Liver (tissue), 8 donors: ENCODE measurements at regions not wholly inside any gene's neighbourhood (a gene's known extent, or its start where the extent isn't known, plus 50 kb on each side); places are given as distances from the start of the nearest gene placed in this dataset.

Source experiments
- DNase-seq: peaks from one replicate; pipeline ENCODE4 v3.0.0-alpha.2; 2017; ENCODE audit warnings: low spot score
- H3K27ac ChIP-seq, 2 donors: one replicate each; pipeline ENCODE4 v1.7.0; 2013; ENCODE audit warnings: inconsistent platforms in 2 of 2, low read length in 2 of 2, control low read depth in 1 of 2, low read depth in 1 of 2, mild to moderate bottlenecking in 1 of 2
- H3K27me3 ChIP-seq, 4 donors: one replicate each; pipeline versions ENCODE4 v1.6.1 to v1.7.0; 2013; ENCODE audit warnings: low read length in 3 of 4, inconsistent platforms in 1 of 4, mild to moderate bottlenecking in 1 of 4, moderate library complexity in 1 of 4; ENCODE audit not compliant: control insufficient read depth in 4 of 4, insufficient read depth in 4 of 4
- H3K36me3 ChIP-seq, 4 donors: one replicate each; pipeline versions ENCODE4 v1.6.1 to v1.7.0; 2013; ENCODE audit warnings: low read length in 3 of 4, mild to moderate bottlenecking in 3 of 4, low read depth in 1 of 4, moderate library complexity in 1 of 4; ENCODE audit not compliant: control insufficient read depth in 4 of 4, insufficient read depth in 3 of 4
- H3K4me1 ChIP-seq, 4 donors: one replicate each; pipeline versions ENCODE4 v1.6.1 to v1.7.0; 2013; ENCODE audit warnings: low read length in 3 of 4, mild to moderate bottlenecking in 3 of 4, moderate library complexity in 1 of 4; ENCODE audit not compliant: control insufficient read depth in 4 of 4, insufficient read depth in 4 of 4
- H3K4me3 ChIP-seq, 3 donors: one replicate each; pipeline versions ENCODE4 v1.6.1 to v1.7.0; 2013; ENCODE audit warnings: low read length in 3 of 3, control low read depth in 1 of 3, low read depth in 1 of 3, mild to moderate bottlenecking in 1 of 3
- H3K9ac ChIP-seq, 2 donors: one replicate each; pipeline ENCODE4 v1.7.0; 2013; ENCODE audit warnings: low read length in 2 of 2, mild to moderate bottlenecking in 2 of 2, moderate library complexity in 2 of 2, control low read depth in 1 of 2, low read depth in 1 of 2
- H3K9me3 ChIP-seq, 4 donors: one replicate each; pipeline versions ENCODE4 v1.6.1 to v1.7.0; 2013; ENCODE audit warnings: low read length in 3 of 4; ENCODE audit not compliant: control insufficient read depth in 4 of 4
- EGR1 ChIP-seq, 2 donors: IDR thresholded peaks; 2 replicates each; pipeline ENCODE4 v1.6.1; 2016 to 2018; ENCODE audit warnings: antibody characterized with exemption in 2 of 2, low read depth in 2 of 2
- FOXA1 ChIP-seq: IDR thresholded peaks from 2 replicates; pipeline ENCODE4 v1.6.1; 2016; ENCODE audit warnings: antibody characterized with exemption
- FOXA2 ChIP-seq: IDR thresholded peaks from 2 replicates; pipeline ENCODE4 v1.6.1; 2016; ENCODE audit warnings: antibody characterized with exemption
- GABPA ChIP-seq, 2 donors: IDR thresholded peaks in 1 of 2; conservative IDR thresholded peaks in 1 of 2; 2 replicates each; pipeline ENCODE4 v1.6.1; 2016; ENCODE audit warnings: antibody characterized with exemption in 2 of 2, mild to moderate bottlenecking in 1 of 2, moderate library complexity in 1 of 2
- HNF4G ChIP-seq: IDR thresholded peaks from 2 replicates; pipeline ENCODE4 v1.6.1; 2016; ENCODE audit warnings: antibody characterized with exemption
- NR2F2 ChIP-seq: IDR thresholded peaks from 2 replicates; pipeline ENCODE4 v1.6.1; 2016; ENCODE audit warnings: antibody characterized with exemption
- RAD21 ChIP-seq, 2 donors: IDR thresholded peaks; 2 replicates each; pipeline ENCODE4 v1.6.1; 2016; ENCODE audit warnings: antibody characterized with exemption in 2 of 2, mild to moderate bottlenecking in 2 of 2
- RXRA ChIP-seq, 2 donors: IDR thresholded peaks; 2 replicates each; pipeline ENCODE4 v1.6.1; 2017 to 2018; ENCODE audit warnings: antibody characterized with exemption in 2 of 2, mild to moderate bottlenecking in 1 of 2
- TAF1 ChIP-seq: conservative IDR thresholded peaks from 2 replicates; pipeline ENCODE4 v1.6.1; 2016; ENCODE audit warnings: antibody characterized with exemption, mild to moderate bottlenecking
- WGBS: extraction: QIAGEN DNeasy Blood & Tissue Kit; methylation state at CpG from one replicate; pipeline ENCODE4 v1.1.7; 2013; 5-methylcytosine and 5-hydroxymethylcytosine counted together
- TF ChIP-seq, protein P1 (sequence below): IDR thresholded peaks from 2 replicates; pipeline ENCODE4 v1.6.1; 2016; ENCODE audit warnings: antibody characterized with exemption
- TF ChIP-seq, protein P2 (sequence below): IDR thresholded peaks from 2 replicates; pipeline ENCODE4 v1.6.1; 2016; ENCODE audit warnings: antibody characterized with exemption, mild to moderate bottlenecking
- TF ChIP-seq, protein P3 (sequence below): fragments of 150-350 bp; IDR thresholded peaks from 2 replicates; pipeline ENCODE4 v1.5.1; 2017; ENCODE audit warnings: improper control_type of control experiment, low read depth, low read length; ENCODE audit not compliant: missing input control
- TF ChIP-seq, protein P4 (sequence below): IDR thresholded peaks from 2 replicates; pipeline ENCODE4 v1.6.1; 2016; ENCODE audit warnings: antibody characterized with exemption
- TF ChIP-seq, protein P5 (sequence below): IDR thresholded peaks from 2 replicates; pipeline ENCODE4 v1.6.1; 2016; ENCODE audit warnings: antibody characterized with exemption
- donor health status: healthy.
- donor health status: healthy.
- donor health status: healthy.
- donor health status: healthy.
- donor health status: healthy.

DNA sequence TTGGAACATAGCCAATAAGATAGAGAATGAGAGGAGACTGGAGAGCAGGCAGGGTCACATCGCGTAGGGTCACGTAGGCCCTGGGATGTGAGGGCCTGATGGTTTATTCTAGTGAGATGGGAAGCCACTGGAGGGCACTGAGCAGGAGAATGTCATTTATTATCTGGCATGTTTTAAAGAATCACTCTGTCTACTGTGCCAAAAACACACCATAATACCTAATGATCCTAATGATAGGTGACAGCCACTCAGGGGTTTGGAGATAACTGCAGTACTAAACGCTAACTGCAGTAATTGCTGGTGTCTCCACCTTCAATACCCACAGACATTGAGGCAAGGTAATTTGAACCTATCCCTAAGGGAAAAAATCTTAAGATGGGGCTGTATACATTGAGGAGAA is 185.4 kb downstream of the TTLL7 start:
- Histone ChIP-seq H3K9ac (no peak overlapping the region), H3K9me3 (no peaks in the 10 kb centered on the region), H3K4me3 (no peak overlapping the region), H3K27ac (no peak overlapping the region), H3K4me1 (peaks cover 0 to 26% (median 6%) of the 10 kb centered on the region in 4 donors), H3K36me3 (no peaks in the 10 kb centered on the region), H3K27me3 (no peaks in the 10 kb centered on the region)
- no peak for DNase-seq
- TF ChIP-seq, protein P1, sequence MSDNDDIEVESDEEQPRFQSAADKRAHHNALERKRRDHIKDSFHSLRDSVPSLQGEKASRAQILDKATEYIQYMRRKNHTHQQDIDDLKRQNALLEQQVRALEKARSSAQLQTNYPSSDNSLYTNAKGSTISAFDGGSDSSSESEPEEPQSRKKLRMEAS = no peak
- no peak for TF ChIP-seq HNF4G
- TF ChIP-seq NR2F2 = no peak
- TF ChIP-seq RXRA (IDR thresholded peaks at IDR 0.05) = no peak
- no peak for TF ChIP-seq FOXA1
- no peak for TF ChIP-seq RAD21 (IDR thresholded peaks at IDR 0.05)
- TF ChIP-seq GABPA (IDR thresholded peaks at IDR 0.05 in 1 of 2, conservative IDR thresholded peaks at IDR 0.05 in 1 of 2) = no peak
- no peak for TF ChIP-seq TAF1
- TF ChIP-seq, protein P2, sequence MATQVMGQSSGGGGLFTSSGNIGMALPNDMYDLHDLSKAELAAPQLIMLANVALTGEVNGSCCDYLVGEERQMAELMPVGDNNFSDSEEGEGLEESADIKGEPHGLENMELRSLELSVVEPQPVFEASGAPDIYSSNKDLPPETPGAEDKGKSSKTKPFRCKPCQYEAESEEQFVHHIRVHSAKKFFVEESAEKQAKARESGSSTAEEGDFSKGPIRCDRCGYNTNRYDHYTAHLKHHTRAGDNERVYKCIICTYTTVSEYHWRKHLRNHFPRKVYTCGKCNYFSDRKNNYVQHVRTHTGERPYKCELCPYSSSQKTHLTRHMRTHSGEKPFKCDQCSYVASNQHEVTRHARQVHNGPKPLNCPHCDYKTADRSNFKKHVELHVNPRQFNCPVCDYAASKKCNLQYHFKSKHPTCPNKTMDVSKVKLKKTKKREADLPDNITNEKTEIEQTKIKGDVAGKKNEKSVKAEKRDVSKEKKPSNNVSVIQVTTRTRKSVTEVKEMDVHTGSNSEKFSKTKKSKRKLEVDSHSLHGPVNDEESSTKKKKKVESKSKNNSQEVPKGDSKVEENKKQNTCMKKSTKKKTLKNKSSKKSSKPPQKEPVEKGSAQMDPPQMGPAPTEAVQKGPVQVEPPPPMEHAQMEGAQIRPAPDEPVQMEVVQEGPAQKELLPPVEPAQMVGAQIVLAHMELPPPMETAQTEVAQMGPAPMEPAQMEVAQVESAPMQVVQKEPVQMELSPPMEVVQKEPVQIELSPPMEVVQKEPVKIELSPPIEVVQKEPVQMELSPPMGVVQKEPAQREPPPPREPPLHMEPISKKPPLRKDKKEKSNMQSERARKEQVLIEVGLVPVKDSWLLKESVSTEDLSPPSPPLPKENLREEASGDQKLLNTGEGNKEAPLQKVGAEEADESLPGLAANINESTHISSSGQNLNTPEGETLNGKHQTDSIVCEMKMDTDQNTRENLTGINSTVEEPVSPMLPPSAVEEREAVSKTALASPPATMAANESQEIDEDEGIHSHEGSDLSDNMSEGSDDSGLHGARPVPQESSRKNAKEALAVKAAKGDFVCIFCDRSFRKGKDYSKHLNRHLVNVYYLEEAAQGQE = no peak
- TF ChIP-seq, protein P3, sequence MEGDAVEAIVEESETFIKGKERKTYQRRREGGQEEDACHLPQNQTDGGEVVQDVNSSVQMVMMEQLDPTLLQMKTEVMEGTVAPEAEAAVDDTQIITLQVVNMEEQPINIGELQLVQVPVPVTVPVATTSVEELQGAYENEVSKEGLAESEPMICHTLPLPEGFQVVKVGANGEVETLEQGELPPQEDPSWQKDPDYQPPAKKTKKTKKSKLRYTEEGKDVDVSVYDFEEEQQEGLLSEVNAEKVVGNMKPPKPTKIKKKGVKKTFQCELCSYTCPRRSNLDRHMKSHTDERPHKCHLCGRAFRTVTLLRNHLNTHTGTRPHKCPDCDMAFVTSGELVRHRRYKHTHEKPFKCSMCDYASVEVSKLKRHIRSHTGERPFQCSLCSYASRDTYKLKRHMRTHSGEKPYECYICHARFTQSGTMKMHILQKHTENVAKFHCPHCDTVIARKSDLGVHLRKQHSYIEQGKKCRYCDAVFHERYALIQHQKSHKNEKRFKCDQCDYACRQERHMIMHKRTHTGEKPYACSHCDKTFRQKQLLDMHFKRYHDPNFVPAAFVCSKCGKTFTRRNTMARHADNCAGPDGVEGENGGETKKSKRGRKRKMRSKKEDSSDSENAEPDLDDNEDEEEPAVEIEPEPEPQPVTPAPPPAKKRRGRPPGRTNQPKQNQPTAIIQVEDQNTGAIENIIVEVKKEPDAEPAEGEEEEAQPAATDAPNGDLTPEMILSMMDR = no peak
- no peak for TF ChIP-seq FOXA2
- TF ChIP-seq, protein P4, sequence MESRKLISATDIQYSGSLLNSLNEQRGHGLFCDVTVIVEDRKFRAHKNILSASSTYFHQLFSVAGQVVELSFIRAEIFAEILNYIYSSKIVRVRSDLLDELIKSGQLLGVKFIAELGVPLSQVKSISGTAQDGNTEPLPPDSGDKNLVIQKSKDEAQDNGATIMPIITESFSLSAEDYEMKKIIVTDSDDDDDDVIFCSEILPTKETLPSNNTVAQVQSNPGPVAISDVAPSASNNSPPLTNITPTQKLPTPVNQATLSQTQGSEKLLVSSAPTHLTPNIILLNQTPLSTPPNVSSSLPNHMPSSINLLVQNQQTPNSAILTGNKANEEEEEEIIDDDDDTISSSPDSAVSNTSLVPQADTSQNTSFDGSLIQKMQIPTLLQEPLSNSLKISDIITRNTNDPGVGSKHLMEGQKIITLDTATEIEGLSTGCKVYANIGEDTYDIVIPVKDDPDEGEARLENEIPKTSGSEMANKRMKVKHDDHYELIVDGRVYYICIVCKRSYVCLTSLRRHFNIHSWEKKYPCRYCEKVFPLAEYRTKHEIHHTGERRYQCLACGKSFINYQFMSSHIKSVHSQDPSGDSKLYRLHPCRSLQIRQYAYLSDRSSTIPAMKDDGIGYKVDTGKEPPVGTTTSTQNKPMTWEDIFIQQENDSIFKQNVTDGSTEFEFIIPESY = no peak
- TF ChIP-seq, protein P5, sequence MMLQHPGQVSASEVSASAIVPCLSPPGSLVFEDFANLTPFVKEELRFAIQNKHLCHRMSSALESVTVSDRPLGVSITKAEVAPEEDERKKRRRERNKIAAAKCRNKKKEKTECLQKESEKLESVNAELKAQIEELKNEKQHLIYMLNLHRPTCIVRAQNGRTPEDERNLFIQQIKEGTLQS = no peak
- no peak for TF ChIP-seq EGR1 (IDR thresholded peaks at IDR 0.05; ENCODE audit: low read depth in 2 of 2)
- WGBS = 96% methylated on average over 4 of the region's 4 CpGs

DNA sequence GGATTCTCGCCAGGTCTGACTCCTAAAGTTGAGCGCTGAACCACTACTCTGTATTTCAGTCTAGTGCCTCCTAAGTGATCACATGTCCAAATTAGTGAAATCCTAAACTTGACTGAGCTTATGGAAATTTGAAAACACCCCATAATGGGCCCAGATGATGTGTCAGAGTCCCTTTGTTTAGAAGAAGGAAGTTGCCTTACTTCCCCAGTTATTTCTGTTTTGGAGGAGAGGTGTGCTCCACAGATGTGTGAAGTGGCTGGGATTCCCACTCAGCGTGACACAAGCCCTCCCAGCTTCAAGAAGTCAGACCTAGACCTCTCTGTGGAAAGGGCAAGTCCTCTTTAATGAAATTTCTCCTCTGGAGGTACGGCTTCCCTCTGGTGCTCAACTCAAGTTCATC is 188.8 kb downstream of the TTLL7 start:
- H3K4me3 ChIP-seq = no peak overlapping the region
- H3K27ac ChIP-seq = no peak overlapping the region
- no peaks in the 10 kb centered on the region for H3K9me3 ChIP-seq
- WGBS = 95% methylated on average over 4 of the region's 4 CpGs
- H3K27me3 ChIP-seq = no peaks in the 10 kb centered on the region
- no peak overlapping the region for H3K9ac ChIP-seq
- TF ChIP-seq, protein P4 = no peak
- TF ChIP-seq, protein P2 = no peak
- no peaks in the 10 kb centered on the region for H3K36me3 ChIP-seq
- peaks cover 0 to 19% (median 2%) of the 10 kb centered on the region in 4 donors for H3K4me1 ChIP-seq
- DNase-seq = no peak
